ENCODE measurements at regions not wholly inside any gene's neighbourhood (a gene's known extent, or its start where the extent isn't known, plus 50 kb on each side); places are given as distances from the start of the nearest gene placed in this dataset.

DNA sequence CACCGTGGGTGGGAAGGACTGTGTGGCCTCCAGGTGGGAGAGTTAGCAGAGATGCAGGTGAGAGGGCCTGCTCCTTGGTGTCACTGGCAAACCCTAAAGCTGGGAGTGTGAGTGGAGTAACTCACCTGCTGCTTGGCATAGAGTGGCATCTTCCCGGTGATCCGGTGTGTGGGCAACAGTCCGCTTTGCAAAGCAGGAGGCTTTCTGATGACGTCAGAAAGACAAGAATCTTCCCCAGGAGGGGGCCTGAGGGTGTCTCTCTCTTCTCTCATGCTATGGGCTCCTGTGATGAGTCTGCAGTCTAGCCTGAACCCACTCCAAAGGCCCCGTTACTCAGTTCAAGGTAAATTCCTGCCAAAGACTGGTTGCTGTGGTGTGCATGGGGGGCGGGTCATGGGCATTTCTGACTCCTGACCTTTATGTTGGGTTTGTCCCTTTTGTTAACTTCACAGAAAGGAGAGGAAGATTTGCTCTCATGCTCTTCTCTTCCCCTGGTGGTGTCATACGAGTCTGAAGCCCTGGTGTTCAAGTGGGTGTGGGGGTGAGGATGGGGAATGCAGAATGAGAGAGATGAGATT is 187.9 kb downstream of the GATA3 start:
- no peaks in the 10 kb centered on the region for H3K36me3 ChIP-seq
- H3K9me3 ChIP-seq: peaks cover 15% of the 10 kb centered on the region
- H3K4me2 ChIP-seq: no peak overlapping the region
- H3K9ac ChIP-seq: no peak overlapping the region
- no peaks in the 10 kb centered on the region for H3K27me3 ChIP-seq
- H3K4me1 ChIP-seq: peaks cover 26% of the 10 kb centered on the region
- no peak overlapping the region for H3K4me3 ChIP-seq
- H3K27ac ChIP-seq: no peak overlapping the region
- no peak for TF ChIP-seq Cebpa-rat (IDR thresholded peaks at IDR 0.05)
- no peaks in the 10 kb centered on the region for H4K20me1 ChIP-seq

DNA sequence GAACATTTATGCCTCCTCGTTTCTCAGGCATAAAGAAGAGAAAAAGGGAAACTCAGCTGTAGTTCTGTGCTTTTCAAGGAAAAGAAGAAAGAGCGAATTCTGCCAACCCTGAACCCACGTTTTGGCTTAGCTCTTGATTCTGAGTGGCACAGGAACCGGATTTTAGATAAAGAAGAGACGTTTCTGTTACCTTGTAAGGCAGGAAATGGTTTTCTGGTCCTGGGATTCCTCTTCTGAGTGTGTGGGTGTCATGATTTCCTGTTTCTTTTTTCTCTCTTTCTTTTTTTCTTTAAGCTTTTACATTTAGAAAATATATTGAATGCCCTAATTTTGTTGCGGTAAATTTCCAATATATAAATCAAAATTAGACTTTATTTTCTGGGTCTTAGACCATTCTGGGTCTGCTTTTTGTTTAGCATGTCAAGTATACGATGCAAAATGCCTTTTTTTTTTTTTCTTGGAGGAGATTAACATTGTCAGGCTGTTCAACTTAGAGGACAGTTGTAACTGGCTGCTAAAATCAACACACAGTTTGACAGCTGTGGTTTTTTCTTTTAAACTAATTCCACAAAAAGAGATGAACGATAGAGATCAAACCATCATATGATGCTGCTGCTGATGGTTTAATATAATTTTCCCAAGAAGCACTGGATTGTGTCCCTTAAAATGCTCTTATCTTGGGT is 190.8 kb downstream of the GATA3 start:
- H3K4me1 ChIP-seq: peaks cover 27% of the 10 kb centered on the region
- H4K20me1 ChIP-seq: no peaks in the 10 kb centered on the region
- no peak overlapping the region for H3K9ac ChIP-seq
- no peaks in the 10 kb centered on the region for H3K36me3 ChIP-seq
- TF ChIP-seq Cebpa-rat (IDR thresholded peaks at IDR 0.05): no peak
- H3K4me3 ChIP-seq: peak overlapping the region; percentile 31
- H3K27me3 ChIP-seq: no peaks in the 10 kb centered on the region
- peaks cover 21% of the 10 kb centered on the region for H3K9me3 ChIP-seq
- peak overlapping the region; percentile 75 for H3K4me2 ChIP-seq
- peak overlapping the region; percentile 73 for H3K27ac ChIP-seq

DNA sequence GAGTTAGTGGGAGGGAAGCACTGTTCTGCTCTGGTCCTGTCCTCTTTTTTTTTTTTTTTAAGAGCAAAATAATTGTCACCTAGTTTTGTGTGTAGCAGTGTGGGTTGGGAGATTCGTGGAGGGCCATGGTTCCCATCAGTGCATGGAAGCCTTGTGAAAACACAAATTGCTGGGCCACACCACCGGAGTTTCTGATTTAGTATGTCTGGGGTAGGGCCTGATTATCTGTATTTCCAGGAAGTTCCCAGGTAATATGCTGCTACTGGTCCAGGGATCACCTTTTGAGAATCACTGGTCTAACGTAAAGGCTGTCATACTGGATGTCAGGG is 191.3 kb downstream of the GATA3 start:
- Histone ChIP-seq H4K20me1 (no peaks in the 10 kb centered on the region), H3K27me3 (no peaks in the 10 kb centered on the region), H3K9ac (no peak overlapping the region), H3K4me1 (peaks cover 27% of the 10 kb centered on the region), H3K27ac (peak overlapping the region; percentile 73), H3K36me3 (no peaks in the 10 kb centered on the region), H3K4me3 (no peak overlapping the region), H3K9me3 (peaks cover 21% of the 10 kb centered on the region), H3K4me2 (peak overlapping the region; percentile 75)
- no peak for TF ChIP-seq Cebpa-rat (IDR thresholded peaks at IDR 0.05)

DNA sequence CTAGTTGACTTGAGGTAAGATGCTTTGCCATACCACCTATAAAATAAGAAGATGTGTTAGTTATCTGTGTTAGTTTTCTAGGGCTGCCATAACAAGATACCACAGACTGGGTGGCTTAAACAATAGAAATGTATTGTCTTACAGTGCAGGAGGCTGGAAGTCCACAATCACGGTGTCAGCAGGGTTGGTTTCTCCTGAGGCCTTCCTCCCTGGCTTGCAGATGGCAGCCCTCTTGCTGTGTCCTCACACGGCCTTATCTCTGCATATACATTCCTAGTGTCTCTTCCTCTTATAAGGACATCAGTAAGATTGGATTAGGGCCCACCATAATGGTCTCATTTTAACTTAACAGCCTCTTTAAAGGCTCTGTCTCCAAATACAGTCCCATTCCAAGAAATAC is 192.1 kb downstream of the GATA3 start:
- Histone ChIP-seq H3K4me1 (peaks cover 27% of the 10 kb centered on the region), H3K9ac (no peak overlapping the region), H3K9me3 (peaks cover 21% of the 10 kb centered on the region), H3K27me3 (no peaks in the 10 kb centered on the region), H3K36me3 (no peaks in the 10 kb centered on the region), H3K27ac (no peak overlapping the region), H3K4me3 (no peak overlapping the region), H4K20me1 (no peaks in the 10 kb centered on the region), H3K4me2 (no peak overlapping the region)
- TF ChIP-seq Cebpa-rat (IDR thresholded peaks at IDR 0.05): no peak

DNA sequence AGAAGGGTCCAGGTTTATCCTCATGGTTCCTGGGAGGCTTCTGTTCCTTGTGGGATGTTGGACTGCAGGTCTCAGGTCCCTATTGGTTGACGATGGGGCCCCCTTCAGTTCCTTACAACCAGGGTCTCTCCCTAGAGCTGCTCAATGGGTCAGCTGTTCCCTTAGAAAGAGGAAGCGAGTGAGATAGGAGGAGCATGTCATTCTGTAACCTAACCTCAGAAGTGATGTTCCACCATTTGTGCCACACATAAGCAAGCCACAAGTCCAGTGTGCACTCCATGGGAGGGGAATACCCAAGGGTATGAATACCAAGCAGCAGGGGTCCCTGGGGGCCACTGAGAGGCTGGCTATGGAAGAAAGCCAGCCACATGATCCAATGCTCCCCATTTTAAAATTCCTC is 192.7 kb downstream of the GATA3 start:
- no peak overlapping the region for H3K27ac ChIP-seq
- H3K4me1 ChIP-seq: peaks cover 27% of the 10 kb centered on the region
- H3K9me3 ChIP-seq: peaks cover 21% of the 10 kb centered on the region
- TF ChIP-seq Cebpa-rat (IDR thresholded peaks at IDR 0.05): no peak
- H3K27me3 ChIP-seq: no peaks in the 10 kb centered on the region
- H3K4me3 ChIP-seq: no peak overlapping the region
- no peaks in the 10 kb centered on the region for H3K36me3 ChIP-seq
- H3K4me2 ChIP-seq: no peak overlapping the region
- H3K9ac ChIP-seq: no peak overlapping the region
- no peaks in the 10 kb centered on the region for H4K20me1 ChIP-seq

DNA sequence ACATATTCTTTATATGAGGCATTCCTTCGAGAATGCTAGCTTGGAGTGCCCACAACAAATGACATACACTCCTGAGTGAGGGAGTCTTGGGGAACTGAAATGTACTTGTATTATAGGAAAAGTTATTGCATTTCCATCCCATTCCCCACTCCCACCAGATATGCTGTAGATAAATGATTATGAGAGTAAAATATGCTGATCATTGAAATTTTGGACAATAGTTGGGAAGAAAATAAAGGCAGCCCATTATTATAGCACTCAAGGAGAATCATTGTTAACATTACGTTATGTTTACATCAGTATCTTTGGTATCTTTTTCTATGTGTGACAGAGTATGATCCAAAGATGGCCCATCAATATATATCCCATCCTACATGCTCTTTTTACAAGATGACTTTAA is 194.4 kb downstream of the GATA3 start:
- no peaks in the 10 kb centered on the region for H3K27me3 ChIP-seq
- TF ChIP-seq Cebpa-rat (IDR thresholded peaks at IDR 0.05): no peak
- peaks cover 27% of the 10 kb centered on the region for H3K4me1 ChIP-seq

DNA sequence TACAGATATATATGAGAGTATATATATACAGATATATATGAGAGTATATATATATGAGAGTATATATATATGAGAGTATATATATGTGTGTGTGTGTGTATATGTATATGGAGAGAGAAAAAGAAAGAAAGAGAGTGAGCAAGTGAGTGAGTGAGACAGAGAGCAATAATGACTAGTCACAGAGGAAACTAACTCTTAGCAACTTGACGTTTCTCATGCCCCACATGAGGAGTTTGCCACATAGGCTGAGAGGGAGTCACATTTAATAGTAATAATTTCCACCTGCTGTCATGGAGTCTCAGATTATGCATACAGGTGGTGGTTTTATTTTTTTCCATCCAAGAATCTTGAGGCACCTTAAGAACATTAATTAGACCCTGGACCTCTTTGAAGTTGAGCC is 199.9 kb downstream of the GATA3 start:
- H3K9me3 ChIP-seq: no peaks in the 10 kb centered on the region
- no peaks in the 10 kb centered on the region for H3K27me3 ChIP-seq
- no peaks in the 10 kb centered on the region for H3K4me1 ChIP-seq
- H3K4me2 ChIP-seq: no peak overlapping the region
- H3K36me3 ChIP-seq: no peaks in the 10 kb centered on the region
- TF ChIP-seq Cebpa-rat (IDR thresholded peaks at IDR 0.05): no peak
- no peak overlapping the region for H3K27ac ChIP-seq
- H3K9ac ChIP-seq: no peak overlapping the region
- no peaks in the 10 kb centered on the region for H4K20me1 ChIP-seq
- H3K4me3 ChIP-seq: no peak overlapping the region

More for the DNA sequence above, 194.4 kb downstream of the GATA3 start:
- Histone ChIP-seq H4K20me1 (no peaks in the 10 kb centered on the region), H3K9ac (no peak overlapping the region), H3K4me3 (no peak overlapping the region), H3K4me2 (no peak overlapping the region), H3K36me3 (no peaks in the 10 kb centered on the region), H3K27ac (no peak overlapping the region), H3K9me3 (peaks cover 21% of the 10 kb centered on the region)

DNA sequence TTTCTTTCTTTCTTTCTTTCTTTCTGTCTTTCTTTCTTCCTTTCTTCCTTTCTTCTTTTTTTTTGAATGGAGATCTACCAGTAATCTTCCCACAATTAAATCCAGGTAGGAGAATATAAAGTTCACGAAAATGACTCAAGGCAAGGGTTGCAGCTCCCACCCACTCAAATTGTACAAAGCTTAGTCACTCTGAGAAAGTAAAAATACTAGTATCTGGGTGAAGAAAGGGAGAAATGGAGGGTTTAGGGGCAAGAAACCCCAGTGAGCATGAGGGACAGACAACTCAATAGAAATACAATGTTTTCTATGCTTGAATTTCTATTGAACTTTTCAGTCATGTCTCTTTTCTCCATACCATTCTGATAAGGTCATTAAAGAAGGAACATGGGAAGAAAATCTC is 200.8 kb downstream of the GATA3 start:
- TF ChIP-seq Cebpa-rat (IDR thresholded peaks at IDR 0.05): no peak
- Histone ChIP-seq H3K27me3 (no peaks in the 10 kb centered on the region), H3K27ac (no peak overlapping the region), H4K20me1 (no peaks in the 10 kb centered on the region), H3K4me2 (no peak overlapping the region), H3K4me1 (no peaks in the 10 kb centered on the region), H3K4me3 (no peak overlapping the region), H3K9me3 (no peaks in the 10 kb centered on the region), H3K36me3 (no peaks in the 10 kb centered on the region), H3K9ac (no peak overlapping the region)

DNA sequence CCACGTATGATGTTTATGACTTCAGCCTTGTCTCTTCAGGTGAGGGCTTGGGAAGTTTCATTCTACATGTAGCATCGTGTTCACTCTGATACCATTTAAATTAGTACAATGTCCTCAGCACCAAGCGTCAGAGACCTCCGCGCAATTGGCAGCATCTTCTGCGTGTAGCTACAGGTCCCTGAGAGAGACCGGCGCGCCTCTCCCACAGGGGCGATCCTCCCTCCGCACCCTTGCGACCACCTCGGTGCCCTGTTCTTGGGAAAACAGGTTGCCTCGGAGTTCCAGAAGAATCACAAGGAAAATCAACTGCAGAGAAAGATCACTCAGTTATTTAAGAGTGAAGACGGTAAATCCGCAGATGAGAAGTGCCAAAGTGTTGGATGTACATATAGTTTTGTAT is 206.2 kb downstream of the GATA3 start:
- Histone ChIP-seq H3K4me2 (no peak overlapping the region), H3K27ac (no peak overlapping the region), H4K20me1 (no peaks in the 10 kb centered on the region), H3K9ac (no peak overlapping the region), H3K9me3 (no peaks in the 10 kb centered on the region), H3K4me1 (no peaks in the 10 kb centered on the region), H3K36me3 (no peaks in the 10 kb centered on the region), H3K4me3 (no peak overlapping the region), H3K27me3 (no peaks in the 10 kb centered on the region)
- TF ChIP-seq Cebpa-rat (IDR thresholded peaks at IDR 0.05): no peak

DNA sequence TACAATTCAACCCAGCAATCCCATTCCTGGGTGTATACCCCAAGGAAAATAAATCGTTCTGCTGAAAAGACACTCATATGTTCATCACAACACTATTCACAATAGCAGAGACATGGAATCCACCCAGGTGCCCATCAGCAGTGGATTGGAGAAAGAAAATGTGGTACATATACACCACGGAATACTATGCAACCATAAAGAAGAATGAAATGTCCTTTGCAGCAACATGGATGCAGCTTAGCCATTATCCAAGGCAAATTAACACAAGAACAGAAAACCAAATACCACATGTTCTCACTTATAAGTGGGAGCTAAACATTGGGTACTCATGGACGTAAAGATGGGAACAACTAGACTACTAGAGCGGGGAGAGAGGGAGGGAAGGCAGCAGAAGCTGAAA is 207.8 kb downstream of the GATA3 start:
- H3K36me3 ChIP-seq: no peaks in the 10 kb centered on the region
- no peak overlapping the region for H3K9ac ChIP-seq
- H3K4me3 ChIP-seq: no peak overlapping the region
- H3K4me2 ChIP-seq: no peak overlapping the region
- TF ChIP-seq Cebpa-rat (IDR thresholded peaks at IDR 0.05): no peak
- H3K4me1 ChIP-seq: no peaks in the 10 kb centered on the region
- H4K20me1 ChIP-seq: no peaks in the 10 kb centered on the region
- no peaks in the 10 kb centered on the region for H3K27me3 ChIP-seq
- H3K9me3 ChIP-seq: no peaks in the 10 kb centered on the region
- H3K27ac ChIP-seq: no peak overlapping the region

DNA sequence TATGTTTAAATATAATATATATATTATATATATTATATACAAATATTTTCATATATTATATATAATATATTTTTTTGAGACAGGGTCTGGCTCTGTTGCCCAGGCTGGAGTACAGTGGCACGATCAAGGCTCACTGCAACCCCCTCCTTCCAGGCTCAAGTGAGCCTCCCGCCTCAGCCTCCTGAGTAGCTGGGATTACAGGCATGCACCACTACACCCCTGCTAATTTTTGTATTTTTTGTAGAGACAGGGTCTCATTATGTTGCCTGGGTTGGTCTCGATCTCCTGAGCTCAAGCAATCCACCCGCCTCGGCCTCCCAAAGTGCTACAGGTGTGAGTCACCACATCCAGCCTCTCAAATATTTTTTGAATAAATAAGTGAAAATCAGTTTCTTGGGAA is 215.5 kb downstream of the GATA3 start:
- TF ChIP-seq Cebpa-rat (IDR thresholded peaks at IDR 0.05): no peak
- no peaks in the 10 kb centered on the region for H3K27me3 ChIP-seq
- H3K9ac ChIP-seq: no peak overlapping the region
- no peak overlapping the region for H3K4me2 ChIP-seq
- H3K27ac ChIP-seq: no peak overlapping the region
- no peak overlapping the region for H3K4me3 ChIP-seq
- H3K4me1 ChIP-seq: no peaks in the 10 kb centered on the region
- no peaks in the 10 kb centered on the region for H3K9me3 ChIP-seq
- H3K36me3 ChIP-seq: no peaks in the 10 kb centered on the region
- no peaks in the 10 kb centered on the region for H4K20me1 ChIP-seq

All from BLaER1 (cell line).